ENCODE measurements at regions not wholly inside any gene's neighbourhood (a gene's known extent, or its start where the extent isn't known, plus 50 kb on each side); places are given as distances from the start of the nearest gene placed in this dataset.

GRCh38 chr1:80807981-80808380, 992.8 kb upstream of the ADGRL2 start:
- H3K27ac ChIP-seq (replicated peaks in 1 of 4), result no peak overlapping the region
- TF ChIP-seq EP300 (IDR thresholded peaks at IDR 0.05) (no peak), POLR2A (IDR thresholded peaks at IDR 0.05; ENCODE audit: low read depth) (no peak)
- H3K4me3 ChIP-seq, result no peak overlapping the region
- no peaks in the 10 kb centered on the region for H3K36me3 ChIP-seq
- intact Hi-C loops (cut with DNase I), result no loop called here
- H3K4me1 ChIP-seq, result no peaks in the 10 kb centered on the region
- 68% methylated on average over 2 of the region's 2 CpGs for WGBS
- no peaks in the 10 kb centered on the region for H3K27me3 ChIP-seq
- no peaks in the 10 kb centered on the region for H3K9me3 ChIP-seq
- DNase-seq (ENCODE audit: extremely low spot score), result no peak

GRCh38 chr1:80806431-80806830, 994.3 kb upstream of the ADGRL2 start:
- no peaks in the 10 kb centered on the region for H3K36me3 ChIP-seq
- no peak overlapping the region for H3K27ac ChIP-seq (replicated peaks in 1 of 4)
- no peaks in the 10 kb centered on the region for H3K4me1 ChIP-seq
- DNase-seq (ENCODE audit: extremely low spot score), result no peak
- no peaks in the 10 kb centered on the region for H3K27me3 ChIP-seq
- H3K4me3 ChIP-seq, result no peak overlapping the region
- intact Hi-C loops (cut with DNase I), result no loop called here
- TF ChIP-seq POLR2AphosphoS5 (IDR thresholded peaks at IDR 0.05), result no peak
- no peak for TF ChIP-seq EP300 (IDR thresholded peaks at IDR 0.05)
- no peak for TF ChIP-seq CTCF (IDR thresholded peaks at IDR 0.05)
- no peak for TF ChIP-seq POLR2A (IDR thresholded peaks at IDR 0.05; ENCODE audit: low read depth)
- 91% methylated on average over 2 of the region's 2 CpGs for WGBS
- H3K9me3 ChIP-seq, result no peaks in the 10 kb centered on the region

GRCh38 chr1:80801695-80802094, 999.0 kb upstream of the ADGRL2 start:
- Histone ChIP-seq H3K36me3 (no peaks in the 10 kb centered on the region), H3K4me3 (no peak overlapping the region), H3K27me3 (no peaks in the 10 kb centered on the region), H3K4me1 (no peaks in the 10 kb centered on the region), H3K27ac (replicated peaks in 1 of 4) (no peak overlapping the region), H3K9me3 (no peaks in the 10 kb centered on the region)
- no peak for TF ChIP-seq CTCF (IDR thresholded peaks at IDR 0.05)
- no peak for TF ChIP-seq EP300 (IDR thresholded peaks at IDR 0.05)
- TF ChIP-seq POLR2AphosphoS5 (IDR thresholded peaks at IDR 0.05), result no peak
- TF ChIP-seq POLR2A (IDR thresholded peaks at IDR 0.05; ENCODE audit: low read depth), result no peak
- DNase-seq (ENCODE audit: extremely low spot score), result no peak
- intact Hi-C loops (cut with DNase I), result no loop called here

- 50% methylated on average over 2 of the region's 2 CpGs for WGBS
These were observed 1001.3 kb upstream of the ADGRL2 start for GRCh38 chr1:80799457-80799856.

GRCh38 chr1:80779275-80779674, 1021.5 kb upstream of the ADGRL2 start:
- Histone ChIP-seq H3K27me3 (no peaks in the 10 kb centered on the region), H3K4me3 (no peak overlapping the region), H3K4me1 (no peaks in the 10 kb centered on the region), H3K36me3 (no peaks in the 10 kb centered on the region), H3K9me3 (peaks cover 0 to 4% (median 0%) of the 10 kb centered on the region in 4 donors), H3K27ac (replicated peaks in 1 of 4) (no peak overlapping the region)
- intact Hi-C loops (cut with DNase I), result no loop called here
- DNase-seq (ENCODE audit: extremely low spot score), result no peak
- TF ChIP-seq EP300 (IDR thresholded peaks at IDR 0.05), result no peak
- TF ChIP-seq POLR2AphosphoS5 (IDR thresholded peaks at IDR 0.05), result no peak
- TF ChIP-seq POLR2A (IDR thresholded peaks at IDR 0.05; ENCODE audit: low read depth), result no peak
- TF ChIP-seq CTCF (IDR thresholded peaks at IDR 0.05), result no peak
- 92% methylated on average over 2 of the region's 2 CpGs for WGBS

More at GRCh38 chr1:80799457-80799856, 1001.3 kb upstream of the ADGRL2 start:
- Histone ChIP-seq H3K4me3 (no peak overlapping the region), H3K9me3 (no peaks in the 10 kb centered on the region), H3K4me1 (no peaks in the 10 kb centered on the region), H3K36me3 (no peaks in the 10 kb centered on the region), H3K27me3 (no peaks in the 10 kb centered on the region), H3K27ac (replicated peaks in 1 of 4) (no peak overlapping the region)
- no peak for DNase-seq (ENCODE audit: extremely low spot score)
- TF ChIP-seq POLR2AphosphoS5 (IDR thresholded peaks at IDR 0.05) (no peak), CTCF (IDR thresholded peaks at IDR 0.05) (no peak), EP300 (IDR thresholded peaks at IDR 0.05) (no peak), POLR2A (IDR thresholded peaks at IDR 0.05; ENCODE audit: low read depth) (no peak)
- intact Hi-C loops (cut with DNase I), result no loop called here
